GM19043 (cell line): ENCODE measurements at regions not wholly inside any gene's neighbourhood (a gene's known extent, or its start where the extent isn't known, plus 50 kb on each side); places are given as distances from the start of the nearest gene placed in this dataset.

Experiments used
- ATAC-seq: cut with Tn5 transposase; IDR thresholded peaks from one replicate; pipeline ENCODE4 v1.9.1; 2021; ENCODE audit warnings: low read depth; ENCODE audit not compliant: unreplicated experiment

DNA sequence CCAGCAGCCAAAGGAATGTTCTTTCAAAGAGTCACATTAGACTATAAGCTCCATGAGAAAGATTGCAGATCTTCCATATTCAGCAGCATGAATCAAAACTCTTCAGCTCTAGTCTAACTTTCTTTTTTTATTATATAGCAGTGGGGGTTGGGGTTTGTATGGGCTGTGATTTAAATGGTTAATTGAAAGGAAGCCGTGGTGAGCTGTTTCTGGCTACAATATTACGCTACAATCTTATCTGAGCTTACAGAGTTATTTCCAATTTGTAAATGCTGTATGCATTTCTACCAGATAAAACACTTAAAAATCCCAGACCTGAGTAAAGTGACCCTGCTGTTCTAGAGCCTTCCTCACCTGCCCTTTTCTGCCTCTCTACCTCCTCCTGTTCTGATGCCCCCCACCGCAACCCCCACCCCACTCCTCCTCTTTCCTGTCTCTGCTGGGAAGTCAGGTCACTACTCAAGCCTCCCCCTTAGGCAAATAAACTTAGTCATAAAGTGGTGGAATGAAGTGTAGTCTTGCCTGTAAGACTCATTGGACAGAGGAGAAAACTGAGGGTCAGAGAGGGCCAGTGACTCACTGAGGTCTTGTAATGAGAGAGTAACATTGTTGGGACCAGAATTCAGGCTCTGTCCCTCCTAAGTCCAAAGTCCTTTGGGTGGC, 1089.5 kb downstream of the BCL11B start:
- no peak for ATAC-seq

DNA sequence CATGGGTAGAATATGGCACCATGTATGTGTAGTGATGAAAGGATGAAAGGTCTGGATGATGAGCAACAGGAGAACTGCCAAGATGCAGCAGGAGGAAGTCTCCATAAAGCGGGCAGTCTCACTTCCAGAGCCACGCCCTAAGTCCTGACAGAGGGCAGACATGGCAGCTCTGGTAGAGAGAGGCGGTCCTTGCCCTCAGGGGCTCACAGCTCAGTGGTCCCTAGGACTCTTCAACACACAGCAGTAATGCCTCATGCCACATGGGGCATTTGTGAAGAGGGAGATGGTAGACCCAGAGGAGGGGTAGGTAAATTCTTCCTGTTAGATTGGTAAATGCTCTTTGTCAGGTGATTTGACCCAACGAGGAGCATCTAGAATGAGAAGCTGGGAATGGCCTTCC, 1088.4 kb downstream of the BCL11B start:
- no peak for ATAC-seq

DNA sequence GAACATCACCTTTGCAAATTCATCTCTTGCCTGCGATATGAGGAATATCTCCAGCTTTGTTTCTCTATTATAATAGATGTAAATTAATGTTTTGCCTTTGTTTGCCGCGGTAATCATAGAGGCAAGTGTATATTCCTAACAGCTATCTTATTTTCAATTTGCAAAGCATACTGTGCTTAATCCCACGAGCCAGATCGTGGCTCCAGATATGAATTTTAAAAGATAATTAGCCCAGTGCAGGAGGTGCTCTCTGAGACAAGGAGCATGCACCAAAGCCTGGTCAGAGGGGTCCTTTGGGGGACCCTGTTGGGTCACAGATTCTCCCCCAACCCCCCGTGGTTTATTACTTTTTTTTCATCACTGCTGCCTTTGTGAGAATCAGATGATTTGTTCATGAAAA, 1087.5 kb downstream of the BCL11B start:
- no peak for ATAC-seq

DNA sequence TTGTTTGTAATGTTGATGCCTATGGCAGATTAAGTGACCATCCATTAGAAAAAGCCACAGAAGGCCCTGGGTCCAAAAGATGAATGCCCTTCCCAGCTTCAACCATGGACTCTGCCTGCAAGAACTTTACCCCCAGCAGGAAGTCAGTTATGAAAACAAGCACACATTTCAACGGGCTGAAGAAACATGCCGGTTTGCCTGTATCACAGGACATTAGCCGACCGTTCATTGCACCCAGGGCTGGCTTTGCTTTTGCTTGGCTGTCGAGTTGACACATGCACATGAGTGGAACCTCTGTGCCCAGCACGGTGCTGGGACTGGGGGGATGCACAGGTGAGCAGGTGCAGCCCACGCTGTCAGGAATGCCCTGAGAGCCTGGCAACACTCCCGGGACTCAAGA, 1087.0 kb downstream of the BCL11B start:
- ATAC-seq, result no peak

DNA sequence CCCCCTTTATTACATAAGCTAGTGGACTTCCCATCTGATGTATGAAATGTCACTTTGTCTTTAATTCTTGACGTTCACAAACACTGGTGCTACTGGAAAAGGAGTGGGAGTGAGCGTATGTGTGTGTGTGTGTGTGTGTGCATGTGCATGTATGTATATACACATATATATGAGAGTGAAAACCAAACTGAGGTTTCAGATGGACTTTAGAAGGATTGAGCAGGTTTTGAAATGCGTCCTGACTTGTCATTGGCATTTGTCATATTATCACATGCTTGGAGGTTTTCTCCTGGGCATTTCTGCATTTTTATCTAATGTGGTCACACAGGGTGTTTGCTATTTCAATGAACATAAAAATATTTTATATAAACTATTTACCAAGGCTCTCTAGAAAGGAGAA, 1085.9 kb downstream of the BCL11B start:
- no peak for ATAC-seq

DNA sequence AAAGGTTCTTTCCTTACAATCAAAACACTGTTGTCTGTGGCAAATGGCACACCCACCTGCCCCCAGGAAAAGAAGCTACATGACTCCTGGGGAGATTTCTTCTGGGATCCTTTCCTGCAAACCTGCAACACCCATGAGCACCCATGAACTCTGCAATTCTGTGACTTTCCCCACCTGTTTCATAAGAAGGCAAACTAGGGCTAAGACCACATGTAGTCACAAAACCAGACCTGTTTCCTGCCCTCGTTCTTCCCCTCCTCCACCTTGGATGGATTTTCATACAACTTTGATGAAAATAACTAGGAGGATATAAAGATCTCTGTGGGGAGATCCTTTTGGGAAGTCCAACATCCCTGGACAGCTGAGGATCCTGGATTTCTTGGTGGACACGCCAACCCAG, 1084.7 kb downstream of the BCL11B start:
- no peak for ATAC-seq

DNA sequence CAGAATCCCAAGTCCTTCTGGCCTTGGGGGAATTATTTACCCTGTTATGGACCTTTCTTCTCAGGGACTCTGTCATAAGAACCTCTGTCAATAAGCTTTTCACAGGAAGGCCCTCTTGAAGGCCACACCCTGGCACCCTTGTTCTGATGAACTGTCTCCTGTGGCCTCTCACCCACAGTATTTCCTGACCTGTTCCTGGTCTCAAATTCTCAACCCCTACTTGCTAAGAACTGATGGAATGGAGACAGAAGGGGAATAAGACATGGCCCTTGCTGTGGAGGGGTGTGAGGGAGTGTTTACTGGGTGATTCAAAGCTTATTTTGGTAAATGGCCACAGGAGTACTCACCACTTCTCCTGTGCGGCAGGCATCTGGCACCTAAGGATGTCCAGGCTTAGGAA, 1082.9 kb downstream of the BCL11B start:
- ATAC-seq, result no peak

DNA sequence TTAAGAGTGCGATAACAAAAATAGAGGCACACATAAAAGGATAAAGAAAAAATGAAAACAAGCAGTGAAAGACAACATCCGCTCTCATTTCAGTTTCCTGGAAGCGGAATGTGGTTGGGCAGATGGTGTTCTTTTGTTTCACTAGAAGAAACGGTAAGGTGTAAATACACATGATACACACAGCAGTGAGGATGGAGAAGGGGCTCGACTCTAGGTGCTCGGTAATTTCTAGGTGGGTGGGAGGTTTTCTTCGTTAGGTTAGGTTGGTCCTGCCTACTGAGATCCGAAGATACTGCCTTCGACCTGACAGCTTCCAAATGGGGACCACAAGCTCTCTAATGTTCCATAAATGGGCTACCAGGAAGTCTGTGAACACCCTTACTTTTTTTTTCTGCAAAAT, 1082.5 kb downstream of the BCL11B start:
- ATAC-seq, result no peak

DNA sequence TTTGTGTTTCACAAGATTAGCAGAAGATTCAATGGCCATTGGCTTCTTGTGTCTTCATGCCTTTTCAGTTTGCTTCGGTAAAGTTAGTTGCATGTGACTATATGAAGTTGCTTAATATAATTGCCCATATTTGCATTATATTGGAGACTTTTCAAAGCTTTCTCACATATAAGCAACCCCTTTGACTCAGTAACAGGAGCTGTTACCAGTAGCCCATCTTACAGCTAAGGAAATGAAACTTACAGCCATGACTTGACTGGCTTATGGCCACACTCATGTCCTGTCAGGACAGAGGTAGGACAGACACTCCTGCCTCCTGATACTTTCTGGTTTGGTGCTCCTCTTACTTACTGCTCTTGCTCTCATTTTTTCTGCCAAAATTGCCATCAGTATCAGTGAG, 1082.1 kb downstream of the BCL11B start:
- no peak for ATAC-seq

DNA sequence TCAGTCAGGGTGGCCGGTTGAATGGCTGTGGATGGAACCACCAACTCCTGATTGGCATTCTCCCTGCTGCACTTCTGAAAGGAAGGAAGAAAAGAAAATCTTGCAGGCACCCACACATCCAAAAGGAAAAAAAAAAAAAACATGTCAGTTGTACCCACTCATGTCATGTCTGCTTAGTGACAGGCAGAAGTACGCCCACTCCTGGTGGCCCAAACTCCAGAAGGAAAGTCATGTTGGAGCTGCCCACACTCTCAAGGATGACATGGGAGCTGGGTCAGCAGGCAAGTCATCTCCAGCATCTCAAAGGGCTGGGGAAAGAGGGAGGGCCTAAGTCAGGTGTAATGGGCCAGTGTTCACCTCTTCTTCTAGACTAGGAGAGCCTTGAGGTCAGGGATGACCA, 1079.1 kb downstream of the BCL11B start:
- ATAC-seq, result no peak

DNA sequence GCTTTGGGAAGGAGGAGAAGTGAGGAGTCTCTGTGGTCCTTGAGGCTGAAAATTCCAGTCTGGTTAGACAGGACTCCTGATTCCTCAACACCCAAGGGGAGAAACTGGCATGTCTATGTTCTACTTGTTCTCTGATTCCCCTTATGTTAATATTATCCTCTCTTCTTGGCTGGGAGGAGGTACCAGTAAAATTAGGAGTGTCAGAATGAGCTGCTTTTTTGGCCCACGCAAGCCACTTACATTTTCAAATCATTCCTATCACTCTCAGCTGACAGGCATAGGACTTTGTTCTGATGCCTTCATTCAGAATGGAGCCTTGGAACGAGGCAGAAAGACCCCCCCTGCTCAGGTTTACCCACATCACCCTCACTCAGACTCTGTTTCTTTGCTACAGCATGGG, 1077.2 kb downstream of the BCL11B start:
- ATAC-seq, result no peak

DNA sequence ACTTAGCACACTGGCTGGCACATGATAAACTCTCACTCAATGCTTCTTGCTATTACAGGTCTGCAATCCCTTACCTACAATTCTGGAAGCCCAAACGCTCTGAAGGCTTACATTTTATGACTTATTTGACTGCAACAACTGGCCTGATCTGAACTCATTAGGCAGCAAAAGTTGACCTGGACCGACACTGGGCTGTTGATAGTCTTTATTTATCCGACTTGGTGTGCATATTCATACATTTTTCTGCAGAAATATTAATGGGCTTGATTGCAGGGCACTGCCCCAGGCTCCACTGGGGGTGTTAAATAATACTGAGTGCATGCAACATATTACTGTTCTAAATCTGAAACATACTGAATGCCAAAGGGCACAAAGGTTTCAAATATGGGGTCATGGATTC, 1076.7 kb downstream of the BCL11B start:
- no peak for ATAC-seq

DNA sequence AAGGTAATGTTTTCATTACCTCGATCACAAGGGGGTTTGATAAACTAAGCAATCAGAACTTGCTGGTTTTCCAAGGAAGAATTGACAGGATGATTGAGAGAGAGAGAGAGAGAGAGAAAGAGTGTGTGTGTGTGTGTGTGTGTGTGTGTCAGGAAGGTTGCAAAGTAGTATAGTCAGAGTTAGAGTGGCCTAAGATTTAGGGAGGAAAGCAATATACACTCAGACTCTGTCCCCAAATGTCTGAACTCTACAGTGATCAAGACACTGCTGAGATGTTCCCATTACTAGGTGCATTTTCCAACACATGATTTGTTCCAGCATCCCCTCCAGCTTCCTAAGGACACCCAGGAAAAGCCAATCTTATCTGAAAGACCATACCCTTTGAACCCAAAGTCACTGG, 1074.1 kb downstream of the BCL11B start:
- no peak for ATAC-seq

DNA sequence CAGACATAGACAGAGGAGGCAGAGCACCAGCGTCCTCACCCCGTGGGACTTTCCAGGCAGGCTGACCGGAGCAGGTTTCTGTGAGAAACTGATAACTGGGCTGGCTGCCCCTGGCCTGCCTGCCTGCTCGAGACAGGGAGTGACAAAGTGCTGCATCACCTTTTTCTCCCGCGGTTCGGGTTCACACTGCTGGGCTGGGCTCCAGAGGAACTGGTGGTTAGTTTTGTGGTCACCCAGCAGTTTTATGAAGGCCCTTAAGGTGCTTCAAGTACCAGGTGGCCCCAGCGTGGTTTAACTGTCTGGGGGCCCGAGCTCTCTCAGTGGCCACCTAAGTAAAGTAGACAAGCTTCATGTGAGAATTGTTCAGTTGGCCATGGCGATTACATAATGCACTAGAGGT, 1073.6 kb downstream of the BCL11B start:
- no peak for ATAC-seq

DNA sequence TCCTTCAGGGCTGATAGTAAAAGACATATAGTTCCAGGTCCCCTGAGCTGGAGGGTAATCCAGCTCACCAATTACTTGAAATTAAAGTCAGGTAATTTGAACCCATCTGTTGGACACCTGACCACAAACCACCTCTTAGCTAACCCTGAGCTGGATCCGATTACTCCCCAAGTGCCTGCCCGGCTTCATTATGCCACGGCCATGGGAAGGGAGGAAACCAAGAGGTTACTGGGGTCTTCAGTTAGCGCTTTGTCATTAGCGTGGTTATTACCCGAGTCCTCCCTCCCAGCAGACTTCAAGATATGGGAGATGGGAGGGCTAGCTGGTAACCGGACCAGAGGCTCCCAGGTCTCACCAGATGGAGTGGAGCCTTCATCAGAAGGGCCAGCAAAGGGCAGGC, 1071.4 kb downstream of the BCL11B start:
- ATAC-seq, result no peak

DNA sequence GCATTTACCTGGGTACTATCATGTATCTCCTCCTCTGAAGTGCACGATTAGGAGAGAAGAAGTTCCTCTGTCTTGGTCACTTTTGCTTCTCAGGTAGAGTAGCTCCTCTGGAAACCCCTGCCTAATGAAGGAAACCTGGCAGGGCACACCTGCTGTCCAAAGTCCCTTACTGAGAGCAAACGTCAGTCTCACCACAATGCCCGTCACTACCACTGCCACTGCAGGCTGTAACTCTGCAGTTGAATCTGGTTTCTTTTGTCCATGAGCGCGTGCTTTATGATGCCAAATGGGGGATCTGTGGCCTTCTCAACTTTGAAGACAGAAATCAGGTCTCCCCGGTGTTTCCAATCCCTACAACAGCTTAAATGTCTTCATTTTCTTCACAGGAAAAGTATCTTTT, 1068.6 kb downstream of the BCL11B start:
- ATAC-seq, result no peak

DNA sequence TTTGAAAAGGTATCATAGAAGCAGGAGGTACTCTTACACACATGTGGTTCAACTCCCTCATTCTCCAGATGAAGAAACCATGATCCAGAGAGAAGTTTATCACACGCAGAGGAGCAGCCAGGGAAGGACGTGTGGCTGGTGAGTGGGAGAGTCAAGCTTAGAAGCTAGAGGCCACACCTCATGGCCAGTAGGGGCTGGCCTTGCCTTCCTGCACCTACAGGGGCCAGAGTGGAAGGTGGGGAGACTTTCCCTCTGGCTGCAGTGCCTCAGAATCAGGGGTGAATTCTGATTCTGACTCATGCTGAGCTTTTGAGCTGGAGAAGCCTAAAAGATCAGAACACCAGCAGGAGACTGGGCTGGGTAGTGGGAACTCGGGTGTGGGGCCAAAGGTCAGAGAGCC, 1067.9 kb downstream of the BCL11B start:
- no peak for ATAC-seq

DNA sequence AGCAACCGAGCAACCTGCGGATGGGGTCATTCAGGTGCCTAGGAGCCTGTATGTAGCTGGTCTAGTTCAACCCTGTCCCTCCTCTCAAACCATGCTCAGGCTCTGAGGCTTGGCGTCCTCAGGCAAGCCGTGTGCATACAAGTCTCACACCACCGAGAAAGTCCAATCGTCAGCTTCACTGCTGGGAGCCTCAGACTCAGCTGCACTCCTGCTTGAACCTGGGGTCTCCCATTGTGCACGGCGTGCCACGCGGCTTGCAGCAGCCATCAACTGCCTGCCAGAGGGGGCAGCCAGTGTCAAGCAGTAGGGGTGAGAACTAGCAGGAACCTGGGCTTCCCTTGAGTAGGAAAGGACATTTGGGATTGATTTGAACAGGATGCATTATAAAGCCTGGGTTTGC, 1064.6 kb downstream of the BCL11B start:
- ATAC-seq, result no peak

DNA sequence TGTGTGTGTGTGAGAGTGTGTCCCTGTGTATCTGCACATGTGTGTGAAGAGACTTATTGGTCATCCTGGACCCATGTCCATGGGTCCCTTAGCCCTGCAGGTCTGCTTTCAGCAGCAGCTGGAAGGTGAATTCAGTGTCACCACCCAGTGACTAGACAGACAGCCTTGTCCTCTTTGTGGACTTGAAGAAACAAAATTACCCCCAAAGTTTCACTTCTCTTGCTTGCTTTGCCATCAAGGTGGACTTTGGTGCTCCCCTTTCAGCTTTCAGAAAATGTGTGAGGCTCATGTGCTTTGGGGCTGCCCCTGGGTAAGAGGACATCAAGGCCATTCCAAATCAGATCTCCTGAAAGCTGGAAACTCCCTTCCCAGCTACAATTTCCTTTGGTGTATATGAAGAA, 1063.8 kb downstream of the BCL11B start:
- ATAC-seq, result no peak

DNA sequence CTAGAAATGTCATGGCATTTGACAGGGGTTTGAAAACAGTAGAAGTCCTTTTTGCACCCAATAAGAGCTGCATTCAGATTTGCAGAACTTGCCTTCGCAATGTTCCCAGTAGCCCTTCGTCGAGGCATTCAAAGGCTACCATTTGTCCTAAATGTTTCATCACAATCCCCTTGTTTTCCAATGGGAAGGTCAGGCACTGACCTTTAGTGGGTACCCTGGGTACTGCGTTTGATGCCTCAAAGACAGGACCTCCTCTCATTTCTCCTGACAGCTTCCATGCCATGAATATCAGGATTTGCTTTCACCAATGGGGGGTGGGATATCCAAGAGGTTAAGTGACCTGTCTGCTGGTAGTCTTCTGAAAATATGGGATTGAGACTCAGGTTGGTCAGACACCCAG, 1063.1 kb downstream of the BCL11B start:
- ATAC-seq, result no peak

DNA sequence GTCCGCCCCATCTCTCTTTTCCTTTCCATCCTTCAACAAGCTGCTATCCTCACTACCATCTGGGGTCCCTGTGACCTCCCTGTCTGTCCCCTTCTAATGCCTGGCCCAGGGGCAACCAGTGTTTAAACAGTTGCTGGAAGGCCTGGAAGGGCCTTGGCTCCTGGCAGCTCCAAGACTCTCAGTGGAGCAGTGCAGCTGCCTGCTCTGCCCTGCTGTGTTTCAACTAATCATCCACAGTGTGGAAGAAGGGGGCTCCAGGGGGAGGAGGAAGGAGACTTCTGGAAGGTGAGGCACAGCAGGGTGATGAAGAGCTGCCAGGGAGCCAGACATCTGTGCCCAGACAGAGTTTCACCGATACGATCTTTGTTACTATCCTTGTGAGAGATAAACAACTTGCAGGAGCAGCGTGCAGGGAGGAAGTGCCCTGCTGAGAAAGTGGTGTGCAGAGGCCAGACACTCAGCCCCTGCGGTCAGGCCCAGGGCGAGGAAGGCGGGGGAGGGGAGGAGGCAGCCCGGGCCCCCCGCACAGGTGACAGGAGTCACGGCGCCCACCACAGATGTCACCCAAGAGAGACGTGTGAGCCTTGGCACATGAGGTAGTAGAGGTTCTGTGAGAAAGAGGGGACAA, 1061.8 kb downstream of the BCL11B start:
- no peak for ATAC-seq

DNA sequence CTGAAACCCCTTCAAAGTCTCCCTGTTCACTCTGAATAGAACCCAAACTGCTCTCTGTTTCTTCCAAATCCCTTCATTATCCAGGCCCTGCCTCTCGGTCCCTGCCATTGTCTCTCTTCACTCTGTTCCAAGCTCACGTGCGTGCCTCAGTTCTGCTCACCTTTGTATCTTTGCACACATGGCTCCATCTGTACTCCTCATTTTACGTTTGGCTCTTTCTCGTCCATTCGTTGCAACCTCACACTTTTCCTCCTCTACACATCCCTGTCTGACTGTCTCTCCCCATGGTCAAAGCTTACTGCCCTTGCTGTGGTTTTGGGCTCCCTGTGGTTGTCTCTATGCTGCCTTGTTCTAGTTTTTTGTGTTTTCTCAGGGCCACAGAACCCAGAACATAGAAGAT, 1054.5 kb downstream of the BCL11B start:
- no peak for ATAC-seq

DNA sequence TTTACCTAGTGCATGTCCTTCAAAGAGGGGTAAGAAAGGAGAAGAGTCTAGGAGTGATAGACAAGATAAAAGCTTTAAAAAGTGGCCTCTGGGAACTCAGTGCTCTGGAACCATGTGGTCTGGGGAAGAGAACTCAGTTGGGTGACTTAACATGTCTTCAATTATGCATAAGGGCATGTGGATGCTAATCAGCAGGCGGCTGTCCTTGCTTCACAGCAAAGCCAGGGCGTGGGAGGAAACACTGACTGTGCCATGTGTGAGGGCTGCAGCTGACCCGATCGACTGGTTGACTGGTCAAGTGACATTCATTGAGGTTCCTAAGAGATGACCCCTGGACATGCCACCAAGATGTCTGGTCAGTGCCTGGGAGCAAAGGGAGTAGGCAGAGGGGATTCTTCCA, 1053.8 kb downstream of the BCL11B start:
- no peak for ATAC-seq
